ENCODE measurements at regions not wholly inside any gene's neighbourhood (a gene's known extent, or its start where the extent isn't known, plus 50 kb on each side); places are given as distances from the start of the nearest gene placed in this dataset.

- no peak for DNase-seq
- Histone ChIP-seq H2BK5ac (ENCODE audit: low read depth, low read length, poor library complexity, severe bottlenecking) (no peak overlapping the region), H3K18ac (ENCODE audit: low read depth in 1 of 2, low read length in 2 of 2) (no peak overlapping the region), H3K4me2 (ENCODE audit: low read length, poor library complexity, severe bottlenecking) (no peak overlapping the region), H3K4me3 (ENCODE audit: insufficient read depth in 1 of 2, low read depth in 1 of 2, low read length in 2 of 2) (no peak overlapping the region), H2BK15ac (ENCODE audit: low read depth, poor library complexity, severe bottlenecking) (no peak overlapping the region), H3K14ac (ENCODE audit: low read length in 2 of 2) (no peak overlapping the region), H4K91ac (ENCODE audit: low read length) (no peak overlapping the region), H3K27ac (ENCODE audit: low read length, poor library complexity, severe bottlenecking) (no peak overlapping the region), H3K4ac (ENCODE audit: low read depth in 1 of 2, low read length in 2 of 2) (no peak overlapping the region), H3K36me3 (ENCODE audit: control insufficient read depth in 1 of 2, insufficient read depth in 2 of 2, low read depth in 1 of 2, low read length in 2 of 2) (no peaks in the 10 kb centered on the region), H3K4me1 (ENCODE audit: control insufficient read depth, insufficient read depth, low read depth, low read length) (no peaks in the 10 kb centered on the region), H4K8ac (ENCODE audit: low read length) (no peak overlapping the region), H3K23ac (ENCODE audit: low read length in 2 of 2) (no peak overlapping the region), H2BK120ac (ENCODE audit: low read depth, low read length) (no peak overlapping the region), H3K9me3 (ENCODE audit: control insufficient read depth, low read length) (no peaks in the 10 kb centered on the region), H3K27me3 (ENCODE audit: control insufficient read depth in 1 of 2, insufficient read depth in 1 of 2, low read length in 2 of 2) (peaks cover 0 to 4% of the 10 kb centered on the region in 2 experiments), H3K79me1 (replicated peaks; ENCODE audit: low read length, poor library complexity, severe bottlenecking) (no peaks in the 10 kb centered on the region), H3K9ac (ENCODE audit: low read length) (no peak overlapping the region), H2AK5ac (ENCODE audit: low read length, severe bottlenecking) (no peak overlapping the region), H2AFZ (ENCODE audit: low read depth, low read length) (no peak overlapping the region), H2BK12ac (ENCODE audit: low read length in 2 of 2) (no peak overlapping the region)
Observed at GRCh38 chr6:100165442-100165841, 171.4 kb upstream of the MCHR2 start.

DNA sequence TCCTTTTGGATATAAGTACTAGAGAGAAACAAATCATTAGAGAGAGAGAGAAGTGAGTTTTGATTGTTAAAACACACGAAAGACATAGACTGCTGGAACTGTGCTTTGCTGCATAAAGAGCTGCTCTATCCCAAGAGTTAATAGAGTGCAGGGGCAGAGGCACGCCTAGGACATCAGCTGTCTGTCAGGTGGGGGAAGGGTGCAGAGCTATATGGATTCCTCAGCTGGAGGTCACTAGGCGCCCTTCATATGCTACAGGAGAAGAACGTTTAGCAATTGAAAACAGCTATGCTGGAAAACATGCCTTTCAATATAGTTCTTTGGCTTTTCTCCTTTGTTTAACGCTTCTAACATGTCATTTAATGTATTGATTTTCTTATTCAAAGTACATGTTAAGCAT, 169.0 kb upstream of the MCHR2 start:
- Histone ChIP-seq H2BK120ac (ENCODE audit: low read depth, low read length) (no peak overlapping the region), H4K91ac (ENCODE audit: low read length) (no peak overlapping the region), H3K23ac (ENCODE audit: low read length in 2 of 2) (no peak overlapping the region), H3K27me3 (ENCODE audit: control insufficient read depth in 1 of 2, insufficient read depth in 1 of 2, low read length in 2 of 2) (peaks cover 0 to 4% of the 10 kb centered on the region in 2 experiments), H2AK5ac (ENCODE audit: low read length, severe bottlenecking) (no peak overlapping the region), H2BK15ac (ENCODE audit: low read depth, poor library complexity, severe bottlenecking) (no peak overlapping the region), H3K27ac (ENCODE audit: low read length, poor library complexity, severe bottlenecking) (no peak overlapping the region), H3K18ac (ENCODE audit: low read depth in 1 of 2, low read length in 2 of 2) (no peak overlapping the region), H3K4me3 (ENCODE audit: insufficient read depth in 1 of 2, low read depth in 1 of 2, low read length in 2 of 2) (no peak overlapping the region), H3K4me1 (ENCODE audit: control insufficient read depth, insufficient read depth, low read depth, low read length) (no peaks in the 10 kb centered on the region), H2BK12ac (ENCODE audit: low read length in 2 of 2) (no peak overlapping the region), H3K14ac (ENCODE audit: low read length in 2 of 2) (no peak overlapping the region), H2BK5ac (ENCODE audit: low read depth, low read length, poor library complexity, severe bottlenecking) (no peak overlapping the region), H3K4me2 (ENCODE audit: low read length, poor library complexity, severe bottlenecking) (no peak overlapping the region), H4K8ac (ENCODE audit: low read length) (no peak overlapping the region), H2AFZ (ENCODE audit: low read depth, low read length) (no peak overlapping the region), H3K9ac (ENCODE audit: low read length) (no peak overlapping the region), H3K36me3 (ENCODE audit: control insufficient read depth in 1 of 2, insufficient read depth in 2 of 2, low read depth in 1 of 2, low read length in 2 of 2) (no peaks in the 10 kb centered on the region), H3K9me3 (ENCODE audit: control insufficient read depth, low read length) (no peaks in the 10 kb centered on the region), H3K79me1 (replicated peaks; ENCODE audit: low read length, poor library complexity, severe bottlenecking) (no peaks in the 10 kb centered on the region), H3K4ac (ENCODE audit: low read depth in 1 of 2, low read length in 2 of 2) (no peak overlapping the region)
- DNase-seq: no peak
- 60% methylated on average over 3 of the region's 5 CpGs for WGBS

- Histone ChIP-seq H3K18ac (ENCODE audit: low read depth in 1 of 2, low read length in 2 of 2) (peak overlapping the region in 1 of 2 experiments; percentile 21), H3K4me1 (ENCODE audit: control insufficient read depth, insufficient read depth, low read depth, low read length) (no peaks in the 10 kb centered on the region), H3K36me3 (ENCODE audit: control insufficient read depth in 1 of 2, insufficient read depth in 2 of 2, low read depth in 1 of 2, low read length in 2 of 2) (no peaks in the 10 kb centered on the region), H3K79me1 (replicated peaks; ENCODE audit: low read length, poor library complexity, severe bottlenecking) (no peaks in the 10 kb centered on the region), H2AFZ (ENCODE audit: low read depth, low read length) (no peak overlapping the region), H3K14ac (ENCODE audit: low read length in 2 of 2) (no peak overlapping the region), H4K91ac (ENCODE audit: low read length) (no peak overlapping the region), H2BK120ac (ENCODE audit: low read depth, low read length) (no peak overlapping the region), H2BK12ac (ENCODE audit: low read length in 2 of 2) (no peak overlapping the region), H3K4me2 (ENCODE audit: low read length, poor library complexity, severe bottlenecking) (no peak overlapping the region), H3K4me3 (ENCODE audit: insufficient read depth in 1 of 2, low read depth in 1 of 2, low read length in 2 of 2) (no peak overlapping the region), H3K9me3 (ENCODE audit: control insufficient read depth, low read length) (no peaks in the 10 kb centered on the region), H2BK5ac (ENCODE audit: low read depth, low read length, poor library complexity, severe bottlenecking) (no peak overlapping the region), H3K9ac (ENCODE audit: low read length) (no peak overlapping the region), H2BK15ac (ENCODE audit: low read depth, poor library complexity, severe bottlenecking) (no peak overlapping the region), H2AK5ac (ENCODE audit: low read length, severe bottlenecking) (no peak overlapping the region), H3K23ac (ENCODE audit: low read length in 2 of 2) (no peak overlapping the region), H3K27me3 (ENCODE audit: control insufficient read depth in 1 of 2, insufficient read depth in 1 of 2, low read length in 2 of 2) (peaks cover 0 to 4% of the 10 kb centered on the region in 2 experiments), H4K8ac (ENCODE audit: low read length) (no peak overlapping the region), H3K27ac (ENCODE audit: low read length, poor library complexity, severe bottlenecking) (no peak overlapping the region), H3K4ac (ENCODE audit: low read depth in 1 of 2, low read length in 2 of 2) (no peak overlapping the region)
- 77% methylated on average over 2 of the region's 2 CpGs for WGBS
- DNase-seq: no peak
Observed at GRCh38 chr6:100161782-100162365, 167.9 kb upstream of the MCHR2 start.

DNA sequence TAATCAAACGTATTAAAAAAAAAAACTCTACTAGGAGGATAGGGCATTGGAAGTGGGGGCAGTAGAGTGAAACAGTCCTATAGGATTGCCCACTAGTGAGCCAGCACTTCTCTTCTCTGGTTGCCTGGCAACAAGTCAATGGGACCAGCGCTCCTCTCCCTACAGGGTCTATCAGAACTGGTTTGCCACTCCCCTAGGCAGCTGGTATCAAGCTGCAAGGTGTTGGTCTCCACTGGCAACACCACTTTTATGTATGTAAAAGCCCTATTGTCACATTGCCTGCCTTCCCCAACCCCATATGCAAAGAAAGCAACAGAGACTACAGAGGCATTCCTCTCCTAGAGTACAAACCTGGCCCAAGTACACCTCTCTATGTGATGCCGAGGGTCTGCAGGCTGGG, 166.9 kb upstream of the MCHR2 start:
- H3K4me2 ChIP-seq (ENCODE audit: low read length, poor library complexity, severe bottlenecking): no peak overlapping the region
- no peaks in the 10 kb centered on the region for H3K4me1 ChIP-seq (ENCODE audit: control insufficient read depth, insufficient read depth, low read depth, low read length)
- H3K4ac ChIP-seq (ENCODE audit: low read depth in 1 of 2, low read length in 2 of 2): no peak overlapping the region
- no peak for DNase-seq
- H3K14ac ChIP-seq (ENCODE audit: low read length in 2 of 2): no peak overlapping the region
- H4K8ac ChIP-seq (ENCODE audit: low read length): no peak overlapping the region
- no peaks in the 10 kb centered on the region for H3K79me1 ChIP-seq (replicated peaks; ENCODE audit: low read length, poor library complexity, severe bottlenecking)
- H4K91ac ChIP-seq (ENCODE audit: low read length): no peak overlapping the region
- H3K4me3 ChIP-seq (ENCODE audit: insufficient read depth in 1 of 2, low read depth in 1 of 2, low read length in 2 of 2): no peak overlapping the region
- no peak overlapping the region for H2BK120ac ChIP-seq (ENCODE audit: low read depth, low read length)
- H3K9me3 ChIP-seq (ENCODE audit: control insufficient read depth, low read length): no peaks in the 10 kb centered on the region
- no peak overlapping the region for H2AK5ac ChIP-seq (ENCODE audit: low read length, severe bottlenecking)
- H2AFZ ChIP-seq (ENCODE audit: low read depth, low read length): no peak overlapping the region
- H3K36me3 ChIP-seq (ENCODE audit: control insufficient read depth in 1 of 2, insufficient read depth in 2 of 2, low read depth in 1 of 2, low read length in 2 of 2): no peaks in the 10 kb centered on the region
- peaks cover 0 to 4% of the 10 kb centered on the region in 2 experiments for H3K27me3 ChIP-seq (ENCODE audit: control insufficient read depth in 1 of 2, insufficient read depth in 1 of 2, low read length in 2 of 2)
- H3K23ac ChIP-seq (ENCODE audit: low read length in 2 of 2): peak overlapping the region in 1 of 2 experiments; percentile 23
- no peak overlapping the region for H2BK12ac ChIP-seq (ENCODE audit: low read length in 2 of 2)
- 54% methylated on average over 2 of the region's 3 CpGs for WGBS
- H3K27ac ChIP-seq (ENCODE audit: low read length, poor library complexity, severe bottlenecking): no peak overlapping the region
- no peak overlapping the region for H2BK5ac ChIP-seq (ENCODE audit: low read depth, low read length, poor library complexity, severe bottlenecking)
- no peak overlapping the region for H3K18ac ChIP-seq (ENCODE audit: low read depth in 1 of 2, low read length in 2 of 2)
- H3K9ac ChIP-seq (ENCODE audit: low read length): no peak overlapping the region
- H2BK15ac ChIP-seq (ENCODE audit: low read depth, poor library complexity, severe bottlenecking): no peak overlapping the region
